Loucy (cell line): ENCODE measurements at regions not wholly inside any gene's neighbourhood (a gene's known extent, or its start where the extent isn't known, plus 50 kb on each side); places are given as distances from the start of the nearest gene placed in this dataset.

Source experiments
- H2AFZ ChIP-seq: fragments of 200-600 bp; sonication (generic); 2 replicates; pipeline ENCODE4 v1.6.0; 2016; ENCODE audit warnings: antibody characterized with exemption, mild to moderate bottlenecking, low read length, moderate library complexity
- H3F3A ChIP-seq: fragments of 200-600 bp; 2 replicates; pipeline ENCODE4 v1.6.0; 2016; ENCODE audit warnings: antibody characterized with exemption, low read depth, mild to moderate bottlenecking
- H3K27me3 ChIP-seq: fragments of 200-600 bp; sonication (generic); 2 replicates; pipeline ENCODE4 v1.6.1; 2014; ENCODE audit warnings: low read length, mild to moderate bottlenecking; ENCODE audit not compliant: insufficient read depth, poor library complexity, severe bottlenecking
- H3K36me3 ChIP-seq: fragments of 200-600 bp; sonication (generic); 2 replicates; pipeline ENCODE4 v1.6.1; 2016; ENCODE audit warnings: low read length; ENCODE audit not compliant: insufficient read depth
- H3K4me1 ChIP-seq: fragments of 200-600 bp; sonication (generic); 2 replicates; pipeline ENCODE4 v1.5.1; 2014; ENCODE audit warnings: low read length, mild to moderate bottlenecking; ENCODE audit not compliant: insufficient read depth, poor library complexity, severe bottlenecking
- H3K4me2 ChIP-seq: fragments of 200-600 bp; sonication (generic); 2 replicates; pipeline ENCODE4 v1.6.0; 2014; ENCODE audit warnings: antibody characterized with exemption, low read length, low read depth, mild to moderate bottlenecking; ENCODE audit not compliant: poor library complexity, severe bottlenecking
- H3K4me3 ChIP-seq: fragments of 200-600 bp; sonication (generic); 2 replicates; pipeline ENCODE4 v1.5.1; 2014; ENCODE audit warnings: low read length, mild to moderate bottlenecking, mixed read lengths; ENCODE audit not compliant: poor library complexity, severe bottlenecking
- H3K79me2 ChIP-seq: fragments of 200-600 bp; sonication (generic); 2 replicates; pipeline ENCODE4 v1.6.1; 2014; ENCODE audit warnings: low read length; ENCODE audit not compliant: insufficient read depth
- H3K9ac ChIP-seq: fragments of 200-600 bp; sonication (generic); 2 replicates; pipeline ENCODE4 v1.6.0; 2014; ENCODE audit warnings: mild to moderate bottlenecking, low read depth, low read length, moderate library complexity; ENCODE audit not compliant: poor library complexity, severe bottlenecking
- H3K9me2 ChIP-seq: fragments of 200-600 bp; sonication (generic); replicated peaks from 2 replicates; pipeline ENCODE4 v1.6.1; 2016; ENCODE audit warnings: low read depth, low read length, mixed read lengths
- H3K9me3 ChIP-seq: fragments of 200-600 bp; sonication (generic); 2 replicates; pipeline ENCODE4 v1.6.1; 2014; ENCODE audit warnings: mild to moderate bottlenecking, antibody characterized with exemption, low read length, low read depth; ENCODE audit not compliant: insufficient read depth
- H4K20me1 ChIP-seq: fragments of 200-600 bp; sonication (generic); 2 replicates; pipeline ENCODE4 v1.6.0; 2014; ENCODE audit warnings: antibody characterized with exemption, low read length, mild to moderate bottlenecking; ENCODE audit not compliant: insufficient read depth, poor library complexity, severe bottlenecking
- CTCF ChIP-seq: fragments of 200-600 bp; sonication (generic); conservative IDR thresholded peaks from 2 replicates; pipeline ENCODE4 v1.5.1; 2014; ENCODE audit warnings: mild to moderate bottlenecking, antibody characterized with exemption, low read length
- EZH2phosphoT487 ChIP-seq: fragments of 200-600 bp; IDR thresholded peaks from 2 replicates; pipeline ENCODE4 v1.6.1; 2018; ENCODE audit warnings: antibody characterized with exemption, mild to moderate bottlenecking, moderate library complexity, borderline replicate concordance

DNA sequence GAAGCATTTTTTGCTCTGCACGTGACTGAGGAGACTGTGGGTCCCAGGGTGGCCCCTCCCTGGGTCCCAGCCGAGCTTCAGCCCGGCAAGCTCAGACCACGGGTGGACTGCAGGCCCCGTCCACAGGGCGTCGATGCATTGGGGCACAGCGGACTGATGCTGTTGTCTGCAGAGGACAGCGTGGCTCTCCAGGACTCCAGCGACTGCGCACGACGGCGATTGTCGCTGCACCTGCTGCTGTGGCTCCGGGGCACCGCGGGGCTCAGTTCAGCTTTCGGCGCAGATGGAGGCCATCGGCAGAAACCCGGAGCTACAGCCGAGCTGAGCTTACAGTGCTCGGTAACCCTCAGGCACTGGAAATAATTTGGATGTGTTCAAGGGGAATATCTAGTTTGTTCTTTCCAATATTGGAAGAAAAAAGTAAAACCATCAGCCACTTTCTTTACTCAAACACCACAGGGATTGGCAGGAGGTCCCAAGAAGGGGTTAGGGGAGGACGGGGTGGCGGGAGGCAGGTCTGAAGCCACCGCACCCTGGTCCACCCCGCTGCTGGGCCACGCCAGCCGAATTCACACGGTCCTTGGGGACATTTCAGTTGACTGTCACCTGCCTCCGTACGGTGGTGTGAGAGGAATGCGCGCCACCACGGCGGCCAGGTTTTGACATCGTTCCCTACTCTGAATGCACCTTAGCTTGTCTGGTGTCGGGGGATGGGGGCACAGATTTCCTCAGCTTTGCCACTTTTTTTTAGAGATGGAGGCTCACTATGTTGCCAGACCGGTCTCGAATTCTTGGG lies 88.7 kb upstream of the RPH3AL start:
- peaks cover 9% of the 10 kb centered on the region for H3K4me1 ChIP-seq
- no peaks in the 10 kb centered on the region for H3K9me2 ChIP-seq
- H3K79me2 ChIP-seq = peaks cover 9% of the 10 kb centered on the region; the same call in 1 of the 2 replicates
- no peak overlapping the region for H3K9ac ChIP-seq
- peaks cover 2% of the 10 kb centered on the region for H4K20me1 ChIP-seq
- no peaks in the 10 kb centered on the region for H3K27me3 ChIP-seq
- no peak overlapping the region for H2AFZ ChIP-seq
- no peaks in the 10 kb centered on the region for H3F3A ChIP-seq
- no peaks in the 10 kb centered on the region; the same call in 1 of the 2 replicates for H3K9me3 ChIP-seq
- H3K4me3 ChIP-seq = no peak overlapping the region
- H3K4me2 ChIP-seq = no peak overlapping the region
- no peak for TF ChIP-seq EZH2phosphoT487
- TF ChIP-seq CTCF = no peak
- H3K36me3 ChIP-seq = peaks cover 24% of the 10 kb centered on the region; the same call in 1 of the 2 replicates

GRCh38 chr17:438191-438590 lies 85.6 kb upstream of the RPH3AL start:
- TF ChIP-seq EZH2phosphoT487 (no peak), CTCF (no peak)
- H3K4me2 ChIP-seq = no peak overlapping the region
- no peak overlapping the region for H3K9ac ChIP-seq
- H3K36me3 ChIP-seq = peaks cover 12% of the 10 kb centered on the region; the same call in 1 of the 2 replicates
- no peaks in the 10 kb centered on the region for H4K20me1 ChIP-seq
- H3K9me2 ChIP-seq = no peaks in the 10 kb centered on the region
- no peaks in the 10 kb centered on the region for H3K4me1 ChIP-seq
- H3K27me3 ChIP-seq = no peaks in the 10 kb centered on the region
- H3K79me2 ChIP-seq = no peaks in the 10 kb centered on the region
- peaks cover 5% of the 10 kb centered on the region; the same call in 1 of the 2 replicates for H3K9me3 ChIP-seq
- no peak overlapping the region for H2AFZ ChIP-seq
- H3F3A ChIP-seq = no peaks in the 10 kb centered on the region
- H3K4me3 ChIP-seq = no peak overlapping the region

- no peaks in the 10 kb centered on the region for H3K9me2 ChIP-seq
- peaks cover 5% of the 10 kb centered on the region; the same call in 1 of the 2 replicates for H3K36me3 ChIP-seq
- peaks cover 5% of the 10 kb centered on the region; the same call in 1 of the 2 replicates for H3K9me3 ChIP-seq
- no peak overlapping the region for H3K4me2 ChIP-seq
- no peaks in the 10 kb centered on the region for H3K79me2 ChIP-seq
- no peak overlapping the region for H2AFZ ChIP-seq
- H4K20me1 ChIP-seq = no peaks in the 10 kb centered on the region
- no peak overlapping the region for H3K9ac ChIP-seq
- no peak overlapping the region for H3K4me3 ChIP-seq
- no peaks in the 10 kb centered on the region for H3K27me3 ChIP-seq
- H3K4me1 ChIP-seq = no peaks in the 10 kb centered on the region
- H3F3A ChIP-seq = no peaks in the 10 kb centered on the region
- no peak for TF ChIP-seq CTCF
Observed at GRCh38 chr17:437545-437944, 84.9 kb upstream of the RPH3AL start.
